GM12878 (cell line): ENCODE measurements at regions not wholly inside any gene's neighbourhood (a gene's known extent, or its start where the extent isn't known, plus 50 kb on each side); places are given as distances from the start of the nearest gene placed in this dataset.
"Not testable (repeated sequence)": the region's sequence is repeated elsewhere in the genome, so short reads cannot be mapped to it uniquely, and the experiment has no call there.

Source experiments
- ASH2L ChIP-seq: fragments of 300-600, 200-600 bp; sonication (generic); IDR thresholded peaks from 2 replicates; pipeline ENCODE4 v1.6.1; 2017; ENCODE audit warnings: low read depth, mild to moderate bottlenecking, borderline replicate concordance
- BCLAF1 ChIP-seq: fragments of 450-650 bp; IDR thresholded peaks from 2 replicates; pipeline ENCODE4 v1.6.1; 2017; ENCODE audit warnings: antibody characterized with exemption, mild to moderate bottlenecking, moderate library complexity
- EP300 ChIP-seq, 2 experiments: fragments of 150-350 bp in 1 of 2; IDR thresholded peaks; 2 replicates each; pipeline ENCODE4 v1.6.1; 2011 to 2012; ENCODE audit warnings: low read depth in 2 of 2, low read length in 2 of 2, borderline replicate concordance in 1 of 2, improper control_type of control experiment in 1 of 2, inconsistent platforms in 1 of 2; ENCODE audit not compliant: control insufficient read depth in 1 of 2
- MAX ChIP-seq: IDR thresholded peaks from 2 replicates; pipeline ENCODE4 v1.6.1; 2012; ENCODE audit warnings: low read depth, low read length, improper control_type of control experiment
- POLR2AphosphoS5 ChIP-seq: IDR thresholded peaks from 2 replicates; pipeline ENCODE4 v1.6.1; 2011; ENCODE audit warnings: mild to moderate bottlenecking, low read length, inconsistent platforms
- RBBP5 ChIP-seq: fragments of 200-600 bp; sonication (generic); conservative IDR thresholded peaks from 2 replicates; pipeline ENCODE4 v1.6.1; 2016
- TCF12 ChIP-seq: IDR thresholded peaks from 2 replicates; pipeline ENCODE4 v1.6.1; 2011; ENCODE audit warnings: low read depth, mild to moderate bottlenecking, low read length
- ZNF592 ChIP-seq: fragments of 450-650 bp; IDR thresholded peaks from 2 replicates; pipeline ENCODE4 v1.6.1; 2017; ENCODE audit warnings: mild to moderate bottlenecking, moderate library complexity

GRCh38 chr15:20594219-20594618 lies 52.6 kb upstream of the GOLGA6L6 start:
- not testable (repeated sequence) for TF ChIP-seq EP300 (IDR thresholded peaks at IDR 0.05; ENCODE audit: borderline replicate concordance in 1 of 2, control insufficient read depth in 1 of 2, low read depth in 2 of 2, low read length in 2 of 2); POLR2AphosphoS5; TCF12; MAX; ASH2L; BCLAF1; RBBP5; ZNF592
